Posterior vena cava (tissue), 2 donors: ENCODE measurements at regions not wholly inside any gene's neighbourhood (a gene's known extent, or its start where the extent isn't known, plus 50 kb on each side); places are given as distances from the start of the nearest gene placed in this dataset.

Experiments used
- DNase-seq: peaks from one replicate; pipeline ENCODE4 v3.0.0-alpha.2; 2020; ENCODE audit warnings: low spot score
- intact Hi-C, 2 donors: fragments of 100-400 bp; cut with DNase I; formaldehyde crosslinking; loops; one replicate each; pipeline versions ENCODE4 v1.14.1 to v1.14.2; 2022 to 2023
- donor health status: DM: yes; HTN: yes; CAD: no.
- donor health status: DM: yes; HTN: yes; CAD: no.

DNA sequence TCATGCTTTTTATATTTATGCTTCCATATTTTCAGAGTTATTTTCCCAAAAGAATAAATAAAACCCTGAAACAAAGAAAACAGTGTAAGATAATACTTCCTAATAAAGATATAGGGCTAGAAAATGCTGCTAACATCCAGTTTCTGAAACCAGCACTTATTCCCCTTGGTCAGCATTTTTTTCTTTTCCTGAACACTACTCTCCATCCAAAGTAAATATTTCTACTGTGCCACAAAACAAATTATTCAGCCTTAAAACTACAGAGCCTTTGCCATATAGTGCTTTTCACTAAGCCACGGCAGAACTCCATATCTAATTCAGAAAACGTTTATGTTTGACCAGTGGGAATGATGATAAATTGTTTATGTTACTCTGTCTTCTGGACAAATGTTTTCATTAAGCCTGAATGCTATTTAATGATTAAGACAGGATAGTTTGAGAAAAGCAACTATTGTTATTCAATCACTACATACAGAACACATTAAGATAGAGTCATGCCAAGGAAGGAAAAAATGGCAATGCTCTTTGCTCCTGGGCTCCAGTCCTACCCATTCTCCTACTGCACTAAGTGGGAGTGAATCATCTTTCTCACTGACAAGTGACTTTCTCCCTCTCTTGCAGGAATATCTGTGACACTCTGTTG is 723.9 kb downstream of the FAT4 start:
- no peak for DNase-seq
- intact Hi-C loops: no loop called here

- no peak for DNase-seq
- intact Hi-C loops: no loop called here
Observed at GRCh38 chr4:126046081-126046614, 731.4 kb downstream of the FAT4 start.

DNA sequence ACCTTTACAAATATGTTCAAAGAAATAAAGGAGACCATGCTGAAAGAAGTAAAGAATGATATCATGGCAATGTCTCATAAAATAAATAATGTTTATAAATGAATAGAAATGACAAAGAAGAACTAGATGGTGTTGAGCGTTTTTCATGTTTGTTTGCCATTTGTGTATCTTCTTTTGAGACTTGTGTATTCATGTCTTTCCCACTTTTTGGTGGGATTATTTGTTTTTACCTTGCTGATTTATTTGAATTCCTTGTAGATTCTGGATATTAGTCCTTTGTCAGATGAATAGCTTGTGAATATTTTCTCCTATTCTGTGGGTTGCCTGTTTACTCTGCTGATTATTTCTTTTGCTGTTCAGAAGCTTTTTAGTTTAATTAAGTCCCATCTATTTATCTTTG is 732.4 kb downstream of the FAT4 start:
- no peak for DNase-seq
- intact Hi-C loops: no loop called here

- DNase-seq: no peak
- intact Hi-C loops: no loop called here
Observed at GRCh38 chr4:126051689-126052424, 737.1 kb downstream of the FAT4 start.

GRCh38 chr4:126056116-126056650 is 741.4 kb downstream of the FAT4 start:
- intact Hi-C loops: no loop called here
- no peak for DNase-seq

DNA sequence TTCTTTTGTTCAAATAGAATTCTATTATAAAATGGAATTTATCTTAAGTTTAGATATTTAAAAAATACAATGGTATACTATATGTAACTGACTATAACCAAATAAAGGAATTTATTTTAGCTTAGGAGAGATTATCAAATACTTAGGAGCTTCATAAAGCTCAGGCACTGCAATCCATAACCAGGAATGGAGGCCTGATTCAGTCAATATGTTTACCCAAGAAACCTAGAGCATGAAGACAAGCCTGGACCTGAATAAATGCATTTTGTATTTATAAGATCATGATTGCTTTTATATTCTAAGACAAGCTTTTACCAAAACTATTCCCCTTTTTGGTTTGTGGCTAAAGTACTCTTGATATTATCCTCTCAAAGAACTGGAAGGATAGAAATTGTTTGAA is 742.6 kb downstream of the FAT4 start:
- DNase-seq: no peak
- intact Hi-C loops: no loop called here

DNA sequence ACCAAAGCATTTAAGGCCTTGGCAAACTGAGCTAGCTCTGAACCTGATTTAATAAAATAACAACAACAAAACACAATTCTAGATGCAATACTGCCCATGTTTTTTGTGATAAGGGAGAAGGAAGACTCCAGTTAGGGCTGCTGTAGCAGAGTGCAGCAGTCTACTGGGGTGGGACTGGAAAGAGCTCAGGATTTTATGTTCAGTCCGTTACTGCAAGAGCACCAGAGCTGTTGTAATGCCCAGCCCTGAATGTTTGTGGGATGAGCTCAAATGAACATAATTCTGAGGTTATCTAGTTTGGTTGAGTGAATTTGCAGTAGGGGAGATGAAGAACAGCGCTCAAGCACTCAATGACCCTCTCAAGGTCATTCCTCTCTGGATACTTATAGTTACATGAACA is 743.8 kb downstream of the FAT4 start:
- DNase-seq: no peak
- intact Hi-C loops: no loop called here

GRCh38 chr4:126061655-126062054 is 746.9 kb downstream of the FAT4 start:
- DNase-seq: no peak
- intact Hi-C loops: no loop called here

GRCh38 chr4:126065016-126065415 is 750.3 kb downstream of the FAT4 start:
- intact Hi-C loops: no loop called here
- DNase-seq: no peak

DNA sequence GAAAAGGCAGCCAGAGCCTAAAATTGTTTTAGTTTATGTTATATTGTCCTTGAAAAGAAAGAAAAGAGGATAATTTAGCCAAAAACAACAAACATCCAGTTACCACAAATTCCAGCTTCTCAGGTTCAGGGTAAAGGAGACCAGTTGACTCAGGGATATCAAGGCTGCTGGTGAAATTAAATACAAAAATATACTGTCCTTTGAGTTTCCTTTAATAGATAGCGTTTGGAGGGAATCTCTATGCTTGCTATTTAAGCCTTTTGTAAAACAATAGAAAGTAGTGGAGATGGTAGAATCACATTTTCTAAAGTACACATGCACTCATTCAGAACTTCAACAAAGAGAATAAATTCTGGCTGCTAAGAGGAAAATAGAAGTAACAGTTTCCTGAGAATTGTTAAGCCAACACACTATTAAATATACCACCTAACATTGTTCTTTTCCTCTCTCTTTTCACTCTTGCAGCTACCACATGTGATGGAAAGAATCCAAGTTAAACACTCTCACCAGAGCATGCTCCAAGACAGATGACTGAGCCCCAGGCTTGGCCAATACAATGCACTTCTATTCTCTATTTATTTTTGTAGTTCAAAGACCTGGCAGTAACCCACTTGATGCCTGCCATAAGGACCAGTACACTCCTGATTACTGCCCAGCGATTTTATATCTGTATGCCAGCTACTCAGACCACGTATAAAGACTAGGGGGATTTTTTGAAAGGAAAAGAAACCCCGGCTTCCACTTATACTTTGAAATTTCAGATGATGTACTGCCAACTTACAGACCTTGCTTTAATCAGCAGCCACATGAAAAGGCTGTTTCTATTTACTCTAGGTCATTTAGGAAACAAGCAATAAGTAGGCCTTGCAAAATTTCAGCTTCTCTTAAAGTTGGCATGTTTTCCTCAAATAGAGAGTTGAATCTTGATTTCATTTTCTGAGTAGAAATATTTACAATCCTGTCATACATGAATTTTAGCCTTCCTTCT is 756.9 kb downstream of the FAT4 start:
- no peak for DNase-seq
- intact Hi-C loops: no loop called here

DNA sequence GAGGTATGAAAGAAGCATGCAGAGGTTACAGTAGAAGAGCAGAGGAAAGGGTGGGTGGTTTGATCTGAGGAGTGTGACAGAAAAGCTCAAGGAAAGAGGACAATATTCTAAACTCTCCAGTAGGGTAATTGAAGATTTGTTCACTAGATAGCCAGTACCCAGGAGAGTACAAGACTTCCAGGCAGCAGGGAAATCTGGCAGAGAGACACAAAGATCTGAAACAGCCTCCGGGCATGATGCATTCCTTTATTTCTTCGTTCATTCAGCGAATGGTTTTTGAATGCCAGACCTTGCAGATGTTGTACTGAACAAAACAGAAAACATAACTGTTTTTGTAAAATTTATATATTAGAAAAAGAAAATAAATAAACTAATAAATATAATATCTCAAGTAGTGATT is 766.6 kb downstream of the FAT4 start:
- DNase-seq: no peak
- intact Hi-C loops: no loop called here

- intact Hi-C loops: no loop called here
- no peak for DNase-seq
Observed at GRCh38 chr4:126086041-126086440, 771.3 kb downstream of the FAT4 start.

- no peak for DNase-seq
- intact Hi-C loops: no loop called here
Observed at GRCh38 chr4:126087101-126087500, 772.3 kb downstream of the FAT4 start.

GRCh38 chr4:126097155-126097799 is 782.5 kb downstream of the FAT4 start:
- intact Hi-C loops: no loop called here
- DNase-seq: no peak

- intact Hi-C loops: no loop called here
- DNase-seq: no peak
Observed at GRCh38 chr4:126106658-126107057, 791.9 kb downstream of the FAT4 start.

GRCh38 chr4:126109836-126110235 is 795.1 kb downstream of the FAT4 start:
- intact Hi-C loops: no loop called here

GRCh38 chr4:126113058-126113457 is 798.3 kb downstream of the FAT4 start:
- DNase-seq: no peak
- intact Hi-C loops: no loop called here

More at GRCh38 chr4:126109836-126110235, 795.1 kb downstream of the FAT4 start:
- DNase-seq: no peak

GRCh38 chr4:126123611-126124325 is 809.0 kb downstream of the FAT4 start:
- DNase-seq: no peak
- intact Hi-C loops: no loop called here
